DND-41 (cell line): ENCODE measurements at regions not wholly inside any gene's neighbourhood (a gene's known extent, or its start where the extent isn't known, plus 50 kb on each side); places are given as distances from the start of the nearest gene placed in this dataset.

Source experiments
- ATAC-seq: fragments of 200-7000 bp; cut with Tn5 transposase; 3 replicates; pipeline ENCODE4 v1.9.1; 2021; ENCODE audit warnings: low read depth; ENCODE audit not compliant: insufficient read depth
- DNase-seq: peaks from one replicate; pipeline ENCODE4 v3.0.0-alpha.2; 2020
- H2AFZ ChIP-seq: 2 replicates; pipeline ENCODE4 v1.6.0; 2012; ENCODE audit warnings: low read depth, low read length
- H3K27ac ChIP-seq: 2 replicates; pipeline ENCODE4 v1.5.1; 2012; ENCODE audit warnings: low read length, inconsistent platforms
- H3K27me3 ChIP-seq: fragments of 200-600 bp; sonication (generic); 2 replicates; pipeline ENCODE4 v1.6.0; 2012; ENCODE audit warnings: low read length, mild to moderate bottlenecking, inconsistent platforms; ENCODE audit not compliant: insufficient read depth, poor library complexity
- H3K36me3 ChIP-seq: 2 replicates; pipeline ENCODE4 v1.5.1; 2012; ENCODE audit warnings: low read length, inconsistent platforms; ENCODE audit not compliant: insufficient read depth
- H3K4me1 ChIP-seq: 2 replicates; pipeline ENCODE4 v1.5.1; 2012; ENCODE audit warnings: mild to moderate bottlenecking, low read length; ENCODE audit not compliant: insufficient read depth
- H3K4me2 ChIP-seq: 2 replicates; pipeline ENCODE4 v1.6.0; 2012; ENCODE audit warnings: mild to moderate bottlenecking, moderate library complexity, low read length, inconsistent platforms; ENCODE audit not compliant: insufficient read depth
- H3K4me3 ChIP-seq, 2 experiments: fragments of 200-600 bp in 1 of 2; shearing (Covaris generic) in 1 of 2; 2 replicates each; pipeline ENCODE4 v1.5.1; 2012 to 2016; ENCODE audit warnings: inconsistent platforms in 2 of 2, low read length in 2 of 2, mild to moderate bottlenecking in 2 of 2, low read depth in 1 of 2, moderate library complexity in 1 of 2
- H3K79me2 ChIP-seq: 2 replicates; pipeline ENCODE4 v1.6.0; 2012; ENCODE audit warnings: low read length, inconsistent platforms; ENCODE audit not compliant: insufficient read depth
- H3K9ac ChIP-seq: 2 replicates; pipeline ENCODE4 v1.6.0; 2012; ENCODE audit warnings: low read depth, mild to moderate bottlenecking, inconsistent platforms, low read length, moderate library complexity
- H3K9me3 ChIP-seq: 2 replicates; pipeline ENCODE4 v1.5.1; 2012; ENCODE audit warnings: low read length, moderate library complexity, mild to moderate bottlenecking, inconsistent platforms; ENCODE audit not compliant: insufficient read depth, severe bottlenecking
- H4K20me1 ChIP-seq: 2 replicates; pipeline ENCODE4 v1.6.0; 2012; ENCODE audit warnings: low read length; ENCODE audit not compliant: insufficient read depth
- EZH2 ChIP-seq: IDR thresholded peaks from 3 replicates; pipeline ENCODE4 v1.6.1; 2012; ENCODE audit warnings: borderline replicate concordance, low read depth, mild to moderate bottlenecking, moderate library complexity, low read length, inconsistent platforms; ENCODE audit not compliant: severe bottlenecking
- TF ChIP-seq, protein P1 (sequence below): IDR thresholded peaks from 2 replicates; pipeline ENCODE4 v1.5.1; 2012; ENCODE audit warnings: borderline replicate concordance, low read length, moderate library complexity, mild to moderate bottlenecking; ENCODE audit not compliant: poor library complexity, severe bottlenecking; ENCODE audit errors: extremely low read depth

DNA sequence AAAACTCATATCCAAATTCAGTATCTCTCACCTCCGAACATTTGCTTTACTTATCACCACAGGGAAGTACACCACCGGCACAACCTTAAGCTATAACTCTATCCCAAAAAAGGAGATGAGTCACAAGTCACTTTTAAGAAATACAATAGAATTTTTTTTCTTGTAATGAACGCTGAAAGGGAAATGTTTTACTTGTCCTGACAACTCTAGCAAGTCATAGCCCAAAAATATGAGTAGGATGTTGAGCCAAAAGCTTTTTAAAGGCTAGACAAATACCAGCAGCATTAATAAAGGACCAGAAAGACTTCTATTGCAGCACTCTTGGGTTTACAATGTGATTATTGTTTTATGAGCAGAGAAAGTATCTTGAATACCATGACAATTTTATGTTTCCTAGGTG is 147.3 kb upstream of the FST start:
- Histone ChIP-seq H3K27ac (no peak overlapping the region), H3K4me2 (no peak overlapping the region), H4K20me1 (no peaks in the 10 kb centered on the region), H3K27me3 (no peaks in the 10 kb centered on the region), H3K9me3 (no peaks in the 10 kb centered on the region), H3K9ac (no peak overlapping the region), H2AFZ (no peak overlapping the region), H3K36me3 (no peaks in the 10 kb centered on the region), H3K4me1 (no peaks in the 10 kb centered on the region), H3K79me2 (no peaks in the 10 kb centered on the region), H3K4me3 (no peak overlapping the region)
- DNase-seq, result no peak
- TF ChIP-seq, protein P1, sequence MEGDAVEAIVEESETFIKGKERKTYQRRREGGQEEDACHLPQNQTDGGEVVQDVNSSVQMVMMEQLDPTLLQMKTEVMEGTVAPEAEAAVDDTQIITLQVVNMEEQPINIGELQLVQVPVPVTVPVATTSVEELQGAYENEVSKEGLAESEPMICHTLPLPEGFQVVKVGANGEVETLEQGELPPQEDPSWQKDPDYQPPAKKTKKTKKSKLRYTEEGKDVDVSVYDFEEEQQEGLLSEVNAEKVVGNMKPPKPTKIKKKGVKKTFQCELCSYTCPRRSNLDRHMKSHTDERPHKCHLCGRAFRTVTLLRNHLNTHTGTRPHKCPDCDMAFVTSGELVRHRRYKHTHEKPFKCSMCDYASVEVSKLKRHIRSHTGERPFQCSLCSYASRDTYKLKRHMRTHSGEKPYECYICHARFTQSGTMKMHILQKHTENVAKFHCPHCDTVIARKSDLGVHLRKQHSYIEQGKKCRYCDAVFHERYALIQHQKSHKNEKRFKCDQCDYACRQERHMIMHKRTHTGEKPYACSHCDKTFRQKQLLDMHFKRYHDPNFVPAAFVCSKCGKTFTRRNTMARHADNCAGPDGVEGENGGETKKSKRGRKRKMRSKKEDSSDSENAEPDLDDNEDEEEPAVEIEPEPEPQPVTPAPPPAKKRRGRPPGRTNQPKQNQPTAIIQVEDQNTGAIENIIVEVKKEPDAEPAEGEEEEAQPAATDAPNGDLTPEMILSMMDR, result no peak
- TF ChIP-seq EZH2, result no peak
- ATAC-seq, result no peak

DNA sequence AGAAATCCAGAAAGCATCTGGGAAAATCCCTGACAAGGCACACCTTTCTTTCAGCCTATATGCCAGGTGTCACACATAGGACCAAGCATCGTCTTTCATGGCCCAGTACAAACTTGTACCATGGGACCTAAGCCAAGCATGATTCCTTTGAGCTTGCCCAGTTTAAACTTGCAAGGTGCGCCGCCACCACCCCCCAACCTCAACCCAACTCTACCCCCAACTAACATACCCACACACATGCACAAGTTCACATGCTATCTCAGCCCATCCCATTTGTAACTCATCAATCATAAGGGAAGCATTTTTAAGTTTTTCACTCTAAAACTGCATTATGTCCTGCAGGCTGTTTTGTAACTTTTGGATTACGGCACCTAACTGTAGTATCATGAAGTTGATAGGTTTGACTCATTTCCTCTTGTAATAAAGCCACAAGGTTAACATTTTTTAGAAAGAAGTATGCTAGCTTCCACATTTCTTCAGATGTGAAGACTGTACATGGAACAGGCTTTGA is 145.9 kb upstream of the FST start:
- no peaks in the 10 kb centered on the region for H3K4me1 ChIP-seq
- no peak for DNase-seq
- H3K4me2 ChIP-seq, result no peak overlapping the region

DNA sequence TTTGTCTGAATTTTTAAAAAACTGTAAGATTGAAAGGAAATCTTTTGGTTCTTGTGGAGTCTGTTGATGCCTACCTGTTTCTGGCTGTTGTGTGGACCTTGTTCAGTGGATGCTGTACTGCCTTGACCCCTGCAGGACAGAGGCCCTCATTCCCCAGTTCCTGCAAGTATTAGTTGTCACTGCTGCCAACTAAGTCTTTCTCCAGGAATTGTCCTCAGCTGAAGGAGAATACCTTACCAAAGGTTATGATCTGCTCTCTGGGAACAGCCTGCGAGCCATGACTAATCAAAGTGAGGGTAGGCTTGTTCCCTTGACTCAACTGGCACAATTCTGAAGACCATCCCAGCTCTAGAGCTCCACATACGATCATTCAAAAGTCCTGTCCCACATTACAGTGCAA is 145.3 kb upstream of the FST start:
- no peak overlapping the region for H3K4me3 ChIP-seq
- no peaks in the 10 kb centered on the region for H3K4me1 ChIP-seq
- H4K20me1 ChIP-seq, result no peaks in the 10 kb centered on the region
- no peak for DNase-seq
- no peak overlapping the region for H3K4me2 ChIP-seq
- no peaks in the 10 kb centered on the region for H3K36me3 ChIP-seq
- no peaks in the 10 kb centered on the region for H3K79me2 ChIP-seq
- no peak for ATAC-seq
- no peaks in the 10 kb centered on the region for H3K27me3 ChIP-seq
- H2AFZ ChIP-seq, result no peak overlapping the region
- no peak overlapping the region for H3K9ac ChIP-seq
- no peaks in the 10 kb centered on the region for H3K9me3 ChIP-seq
- TF ChIP-seq, protein P1, result no peak
- no peak for TF ChIP-seq EZH2
- H3K27ac ChIP-seq, result no peak overlapping the region

More for the DNA sequence above, 145.9 kb upstream of the FST start:
- Histone ChIP-seq H2AFZ (no peak overlapping the region), H3K27ac (no peak overlapping the region), H3K9me3 (no peaks in the 10 kb centered on the region), H4K20me1 (no peaks in the 10 kb centered on the region), H3K4me3 (no peak overlapping the region), H3K36me3 (no peaks in the 10 kb centered on the region), H3K79me2 (no peaks in the 10 kb centered on the region), H3K27me3 (no peaks in the 10 kb centered on the region), H3K9ac (no peak overlapping the region)
- TF ChIP-seq, protein P1, result no peak
- no peak for TF ChIP-seq EZH2
- no peak for ATAC-seq

DNA sequence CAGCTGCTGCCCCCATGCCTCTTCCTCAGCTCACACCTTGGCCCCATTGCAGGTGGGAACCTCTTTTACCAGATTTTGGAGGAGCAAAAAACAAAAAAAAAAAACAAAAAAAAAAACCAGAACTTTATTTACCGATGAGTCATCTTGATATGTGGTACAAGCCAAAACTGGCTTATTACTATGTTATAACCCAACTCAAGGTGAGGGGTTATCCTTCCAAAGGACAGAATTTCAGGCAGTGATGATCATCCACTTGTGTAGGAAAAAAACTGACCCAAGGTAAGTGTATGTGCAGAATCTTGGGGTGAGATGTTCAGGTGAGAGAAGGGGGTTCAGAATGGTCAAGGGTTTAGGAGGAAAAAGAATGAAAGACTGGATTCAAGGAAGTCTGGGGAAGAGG is 142.6 kb upstream of the FST start:
- Histone ChIP-seq H3K79me2 (no peaks in the 10 kb centered on the region), H2AFZ (no peak overlapping the region), H3K9ac (no peak overlapping the region), H3K4me1 (no peaks in the 10 kb centered on the region), H4K20me1 (no peaks in the 10 kb centered on the region), H3K27ac (no peak overlapping the region), H3K4me3 (no peak overlapping the region), H3K27me3 (no peaks in the 10 kb centered on the region), H3K4me2 (no peak overlapping the region), H3K9me3 (no peaks in the 10 kb centered on the region), H3K36me3 (no peaks in the 10 kb centered on the region)
- ATAC-seq (no peak), DNase-seq (no peak)
- no peak for TF ChIP-seq EZH2
- TF ChIP-seq, protein P1, result no peak
